Stimulated activated memory B cell treated with anti-CD40 and anti-IgM and Interleukin-4, amounts not matched to agents 10 μg/mL and 1 μg/mL and 100 μg/mL, for 72 hours (primary cell): ENCODE measurements at regions not wholly inside any gene's neighbourhood (a gene's known extent, or its start where the extent isn't known, plus 50 kb on each side); places are given as distances from the start of the nearest gene placed in this dataset.
A peak's percentile ranks its signal among the peaks of the same experiment; 100 is the strongest.
"Not testable (repeated sequence)": the region's sequence is repeated elsewhere in the genome, so short reads cannot be mapped to it uniquely, and the experiment has no call there.

Experiments used
- ATAC-seq: fragments of 150-1000 bp; cut with Tn5 transposase; 2 replicates; pipeline ENCODE4 v1.10.0; 2021
- H3K27ac Mint-ChIP-seq: one replicate; pipeline ENCODE4 v1.8.0; 2022; ENCODE audit warnings: mild to moderate bottlenecking, mixed read lengths
- H3K27me3 Mint-ChIP-seq: one replicate; pipeline ENCODE4 v1.8.0; 2022; ENCODE audit warnings: mixed read lengths
- H3K36me3 Mint-ChIP-seq: one replicate; pipeline ENCODE4 v1.8.0; 2022; ENCODE audit warnings: mixed read lengths
- H3K4me1 Mint-ChIP-seq: one replicate; pipeline ENCODE4 v1.8.0; 2022; ENCODE audit warnings: mixed read lengths
- H3K4me3 Mint-ChIP-seq: one replicate; pipeline ENCODE4 v1.8.0; 2022; ENCODE audit warnings: mild to moderate bottlenecking, moderate library complexity, mixed read lengths
- H3K9me3 Mint-ChIP-seq: one replicate; pipeline ENCODE4 v1.8.0; 2022; ENCODE audit warnings: mixed read lengths

- Mint-ChIP-seq H3K27ac (no peak overlapping the region), H3K27me3 (peaks cover 8% of the 10 kb centered on the region), H3K36me3 (no peaks in the 10 kb centered on the region), H3K4me3 (no peak overlapping the region), H3K4me1 (no peaks in the 10 kb centered on the region), H3K9me3 (no peaks in the 10 kb centered on the region)
- no peak for ATAC-seq
Measured at GRCh38 chr13:44785401-44785800, 203.9 kb downstream of the NUFIP1 start.

GRCh38 chr13:44784708-44785080 lies 204.6 kb downstream of the NUFIP1 start:
- Mint-ChIP-seq H3K9me3 (no peaks in the 10 kb centered on the region), H3K36me3 (no peaks in the 10 kb centered on the region), H3K27me3 (peaks cover 8% of the 10 kb centered on the region), H3K27ac (no peak overlapping the region), H3K4me1 (no peaks in the 10 kb centered on the region), H3K4me3 (no peak overlapping the region)
- no peak for ATAC-seq

- H3K27me3 Mint-ChIP-seq: peaks cover 8% of the 10 kb centered on the region
- no peaks in the 10 kb centered on the region for H3K9me3 Mint-ChIP-seq
- no peaks in the 10 kb centered on the region for H3K4me1 Mint-ChIP-seq
- no peak overlapping the region for H3K4me3 Mint-ChIP-seq
- H3K36me3 Mint-ChIP-seq: no peaks in the 10 kb centered on the region
- no peak overlapping the region for H3K27ac Mint-ChIP-seq
- ATAC-seq: no peak
Measured at GRCh38 chr13:44783994-44784707, 205.1 kb downstream of the NUFIP1 start.

- no peak for ATAC-seq
- Mint-ChIP-seq H3K4me1 (no peaks in the 10 kb centered on the region), H3K27ac (no peak overlapping the region), H3K4me3 (no peak overlapping the region), H3K27me3 (no peaks in the 10 kb centered on the region), H3K9me3 (peaks cover 2% of the 10 kb centered on the region), H3K36me3 (no peaks in the 10 kb centered on the region)
Measured at GRCh38 chr13:44780591-44781280, 204.6 kb upstream of the TSC22D1 start.

GRCh38 chr13:44778761-44779484 lies 202.8 kb upstream of the TSC22D1 start:
- no peak for ATAC-seq
- Mint-ChIP-seq H3K27me3 (no peaks in the 10 kb centered on the region), H3K4me1 (no peaks in the 10 kb centered on the region), H3K27ac (no peak overlapping the region), H3K36me3 (no peaks in the 10 kb centered on the region), H3K4me3 (no peak overlapping the region), H3K9me3 (peaks cover 2% of the 10 kb centered on the region)

- H3K27me3 Mint-ChIP-seq, H3K4me3 Mint-ChIP-seq, H3K27ac Mint-ChIP-seq, ATAC-seq, H3K4me1 Mint-ChIP-seq, H3K36me3 Mint-ChIP-seq, H3K9me3 Mint-ChIP-seq: not testable (repeated sequence)
Measured at GRCh38 chr13:44775290-44775689, 199.2 kb upstream of the TSC22D1 start.

GRCh38 chr13:44770951-44771350 lies 194.8 kb upstream of the TSC22D1 start:
- Mint-ChIP-seq H3K4me1 (peaks cover 13% of the 10 kb centered on the region), H3K36me3 (no peaks in the 10 kb centered on the region), H3K4me3 (no peak overlapping the region), H3K9me3 (no peaks in the 10 kb centered on the region), H3K27ac (no peak overlapping the region), H3K27me3 (no peaks in the 10 kb centered on the region)
- ATAC-seq: no peak

GRCh38 chr13:44769686-44770085 lies 193.6 kb upstream of the TSC22D1 start:
- no peak overlapping the region for H3K4me3 Mint-ChIP-seq
- H3K4me1 Mint-ChIP-seq: peaks cover 13% of the 10 kb centered on the region
- no peaks in the 10 kb centered on the region for H3K9me3 Mint-ChIP-seq
- ATAC-seq: no peak
- H3K36me3 Mint-ChIP-seq: no peaks in the 10 kb centered on the region
- no peaks in the 10 kb centered on the region for H3K27me3 Mint-ChIP-seq
- H3K27ac Mint-ChIP-seq: no peak overlapping the region

GRCh38 chr13:44768775-44769581 lies 192.8 kb upstream of the TSC22D1 start:
- no peak overlapping the region for H3K4me3 Mint-ChIP-seq
- H3K27ac Mint-ChIP-seq: peak overlapping the region; percentile 8
- peaks cover 6% of the 10 kb centered on the region for H3K27me3 Mint-ChIP-seq
- H3K9me3 Mint-ChIP-seq: no peaks in the 10 kb centered on the region
- peaks cover 13% of the 10 kb centered on the region for H3K4me1 Mint-ChIP-seq
- peak; percentile 34 for ATAC-seq
- no peaks in the 10 kb centered on the region for H3K36me3 Mint-ChIP-seq

- no peak overlapping the region for H3K4me3 Mint-ChIP-seq
- no peaks in the 10 kb centered on the region for H3K9me3 Mint-ChIP-seq
- ATAC-seq: no peak
- H3K36me3 Mint-ChIP-seq: no peaks in the 10 kb centered on the region
- H3K4me1 Mint-ChIP-seq: peaks cover 13% of the 10 kb centered on the region
- H3K27ac Mint-ChIP-seq: peak overlapping the region; percentile 8
- peaks cover 11% of the 10 kb centered on the region for H3K27me3 Mint-ChIP-seq
Measured at GRCh38 chr13:44768239-44768638, 192.1 kb upstream of the TSC22D1 start.

GRCh38 chr13:44765001-44765471 lies 188.9 kb upstream of the TSC22D1 start:
- no peak overlapping the region for H3K4me3 Mint-ChIP-seq
- H3K36me3 Mint-ChIP-seq: no peaks in the 10 kb centered on the region
- peaks cover 11% of the 10 kb centered on the region for H3K27me3 Mint-ChIP-seq
- no peak for ATAC-seq
- no peak overlapping the region for H3K27ac Mint-ChIP-seq
- peaks cover 13% of the 10 kb centered on the region for H3K4me1 Mint-ChIP-seq
- no peaks in the 10 kb centered on the region for H3K9me3 Mint-ChIP-seq

- Mint-ChIP-seq H3K9me3 (no peaks in the 10 kb centered on the region), H3K4me3 (no peak overlapping the region), H3K27me3 (peaks cover 11% of the 10 kb centered on the region), H3K36me3 (no peaks in the 10 kb centered on the region), H3K27ac (no peak overlapping the region), H3K4me1 (peaks cover 13% of the 10 kb centered on the region)
- ATAC-seq: no peak
Measured at GRCh38 chr13:44764302-44764692, 188.2 kb upstream of the TSC22D1 start.

- H3K36me3 Mint-ChIP-seq: no peaks in the 10 kb centered on the region
- no peak for ATAC-seq
- no peak overlapping the region for H3K4me3 Mint-ChIP-seq
- H3K27ac Mint-ChIP-seq: no peak overlapping the region
- H3K4me1 Mint-ChIP-seq: peaks cover 12% of the 10 kb centered on the region
- H3K9me3 Mint-ChIP-seq: no peaks in the 10 kb centered on the region
- H3K27me3 Mint-ChIP-seq: peaks cover 11% of the 10 kb centered on the region
Measured at GRCh38 chr13:44763615-44764301, 187.6 kb upstream of the TSC22D1 start.

- ATAC-seq: no peak
- H3K9me3 Mint-ChIP-seq: no peaks in the 10 kb centered on the region
- H3K36me3 Mint-ChIP-seq: no peaks in the 10 kb centered on the region
- H3K27ac Mint-ChIP-seq: no peak overlapping the region
- H3K4me3 Mint-ChIP-seq: no peak overlapping the region
- H3K27me3 Mint-ChIP-seq: peaks cover 11% of the 10 kb centered on the region
- peaks cover 3% of the 10 kb centered on the region for H3K4me1 Mint-ChIP-seq
Measured at GRCh38 chr13:44762911-44763310, 186.8 kb upstream of the TSC22D1 start.
